Left ventricle myocardium inferior (tissue), 1 donor: ENCODE measurements at regions not wholly inside any gene's neighbourhood (a gene's known extent, or its start where the extent isn't known, plus 50 kb on each side); places are given as distances from the start of the nearest gene placed in this dataset.

Source experiments
- DNase-seq: peaks from one replicate; pipeline ENCODE4 v3.0.0-alpha.2; 2020
- H3K27ac ChIP-seq: fragments of 200-600 bp; replicated peaks from 2 replicates; pipeline ENCODE4 v1.8.0; 2021
- H3K27me3 ChIP-seq: fragments of 200-600 bp; 2 replicates; pipeline ENCODE4 v1.8.0; 2021; ENCODE audit warnings: low read depth
- H3K36me3 ChIP-seq: fragments of 200-600 bp; 2 replicates; pipeline ENCODE4 v1.8.0; 2021
- H3K4me1 ChIP-seq: fragments of 200-600 bp; 2 replicates; pipeline ENCODE4 v1.8.0; 2021
- H3K4me3 ChIP-seq: fragments of 200-600 bp; 2 replicates; pipeline ENCODE4 v1.8.0; 2021; ENCODE audit warnings: mild to moderate bottlenecking, moderate library complexity
- H3K9me3 ChIP-seq: fragments of 200-600 bp; replicated peaks from 2 replicates; pipeline ENCODE4 v1.8.0; 2021
- CTCF ChIP-seq: fragments of 200-600 bp; IDR thresholded peaks from 2 replicates; pipeline ENCODE4 v1.8.0; 2021; ENCODE audit warnings: antibody characterized with exemption, mild to moderate bottlenecking, borderline replicate concordance
- intact Hi-C: fragments of 100-400 bp; cut with micrococcal nuclease; formaldehyde crosslinking; loops from one replicate; pipeline ENCODE4 v1.11.0; 2022
- donor health status: DM: no; HTN: yes; CAD: no; lungs with severe emphysema.

- Histone ChIP-seq H3K9me3 (no peaks in the 10 kb centered on the region), H3K4me1 (no peaks in the 10 kb centered on the region), H3K36me3 (no peaks in the 10 kb centered on the region), H3K27ac (no peak overlapping the region), H3K4me3 (no peak overlapping the region), H3K27me3 (no peaks in the 10 kb centered on the region)
- DNase-seq = no peak
- TF ChIP-seq CTCF = no peak
- intact Hi-C loops = no loop called here
Measured at GRCh38 chr18:37634516-37634915, 68.9 kb upstream of the CELF4 start.

- no peaks in the 10 kb centered on the region for H3K9me3 ChIP-seq
- intact Hi-C loops = no loop called here
- no peak overlapping the region for H3K4me3 ChIP-seq
- no peak overlapping the region for H3K27ac ChIP-seq
- H3K27me3 ChIP-seq = peaks cover 3% of the 10 kb centered on the region
- no peaks in the 10 kb centered on the region for H3K36me3 ChIP-seq
- no peaks in the 10 kb centered on the region for H3K4me1 ChIP-seq
- TF ChIP-seq CTCF = no peak
- no peak for DNase-seq
Measured at GRCh38 chr18:37631422-37631821, 65.8 kb upstream of the CELF4 start.

- H3K36me3 ChIP-seq = no peaks in the 10 kb centered on the region
- TF ChIP-seq CTCF = no peak
- DNase-seq = no peak
- no peak overlapping the region for H3K27ac ChIP-seq
- H3K27me3 ChIP-seq = peaks cover 3% of the 10 kb centered on the region
- no peaks in the 10 kb centered on the region for H3K9me3 ChIP-seq
- H3K4me1 ChIP-seq = no peaks in the 10 kb centered on the region
- intact Hi-C loops = no loop called here
- no peak overlapping the region for H3K4me3 ChIP-seq
Measured at GRCh38 chr18:37630334-37630733, 64.7 kb upstream of the CELF4 start.

GRCh38 chr18:37628470-37629220 is 63.0 kb upstream of the CELF4 start:
- H3K36me3 ChIP-seq = no peaks in the 10 kb centered on the region
- no peak overlapping the region for H3K4me3 ChIP-seq
- TF ChIP-seq CTCF = no peak
- H3K27ac ChIP-seq = no peak overlapping the region
- intact Hi-C loops = no loop called here
- H3K4me1 ChIP-seq = no peaks in the 10 kb centered on the region
- no peaks in the 10 kb centered on the region for H3K9me3 ChIP-seq
- peaks cover 3% of the 10 kb centered on the region for H3K27me3 ChIP-seq
- no peak for DNase-seq

- no peaks in the 10 kb centered on the region for H3K36me3 ChIP-seq
- no peak for TF ChIP-seq CTCF
- no peaks in the 10 kb centered on the region for H3K9me3 ChIP-seq
- H3K4me1 ChIP-seq = no peaks in the 10 kb centered on the region
- DNase-seq = no peak
- intact Hi-C loops = no loop called here
- peaks cover 3% of the 10 kb centered on the region for H3K27me3 ChIP-seq
- H3K4me3 ChIP-seq = no peak overlapping the region
- H3K27ac ChIP-seq = no peak overlapping the region
Measured at GRCh38 chr18:37624318-37624717, 58.7 kb upstream of the CELF4 start.

- no peaks in the 10 kb centered on the region for H3K4me1 ChIP-seq
- intact Hi-C loops = no loop called here
- H3K9me3 ChIP-seq = peaks cover 11% of the 10 kb centered on the region
- TF ChIP-seq CTCF = no peak
- no peaks in the 10 kb centered on the region for H3K36me3 ChIP-seq
- no peak overlapping the region for H3K27ac ChIP-seq
- no peaks in the 10 kb centered on the region for H3K27me3 ChIP-seq
- no peak overlapping the region for H3K4me3 ChIP-seq
- DNase-seq = no peak
Measured at GRCh38 chr18:37619964-37620363, 54.4 kb upstream of the CELF4 start.
